Panc1 (cell line): ENCODE measurements at regions not wholly inside any gene's neighbourhood (a gene's known extent, or its start where the extent isn't known, plus 50 kb on each side); places are given as distances from the start of the nearest gene placed in this dataset.

Experiments used
- ATAC-seq: fragments of 200-7000 bp; cut with Tn5 transposase; 2 replicates; pipeline ENCODE4 v1.9.1; 2020; ENCODE audit warnings: mild to moderate bottlenecking, moderate library complexity
- BruUV-seq: library from RNA; stranded (reverse); fragments of 400-500 nt; replicated peaks from 2 replicates; lab custom pipeline; 2021; lab: Mats Ljungman, UMichigan
- CTCF ChIA-PET: fragments of 300-600 bp; sonication (Branson Sonifier 250); formaldehyde crosslinking; loops from one replicate; lab custom pipeline; 2022; ENCODE audit warnings: antibody characterized with exemption; lab: Charles Lee
- POLR2A ChIA-PET: fragments of 300-600 bp; sonication (Branson Sonifier 250); formaldehyde crosslinking; loops from one replicate; lab custom pipeline; 2022; ENCODE audit warnings: antibody characterized with exemption; lab: Charles Lee
- DNase-seq: peaks from one replicate; pipeline ENCODE4 v3.0.0-alpha.2; 2010; ENCODE audit warnings: low read depth, low spot score
- H3K27ac ChIP-seq: 2 replicates; pipeline ENCODE4 v1.5.1; 2011; ENCODE audit warnings: mild to moderate bottlenecking, low read length, inconsistent platforms
- H3K27me3 ChIP-seq: fragments of 200-500 bp; sonication (Bioruptor generic); 2 replicates; pipeline ENCODE4 v1.6.0; 2014; ENCODE audit warnings: low read length, inconsistent platforms; ENCODE audit not compliant: control insufficient read depth, insufficient read depth
- H3K36me3 ChIP-seq: fragments of 200-500 bp; sonication (Bioruptor generic); 2 replicates; pipeline ENCODE4 v1.5.1; 2014; ENCODE audit warnings: inconsistent platforms, mild to moderate bottlenecking, low read length, moderate library complexity; ENCODE audit not compliant: control insufficient read depth, insufficient read depth
- H3K4me1 ChIP-seq: 2 replicates; pipeline ENCODE4 v1.5.1; 2011; ENCODE audit warnings: inconsistent platforms, mild to moderate bottlenecking, low read length, moderate library complexity; ENCODE audit not compliant: control insufficient read depth, insufficient read depth
- H3K4me3 ChIP-seq, 2 experiments: 2 replicates each; pipeline ENCODE4 v1.5.1; 2011 to 2012; ENCODE audit warnings: low read depth in 2 of 2, low read length in 2 of 2, mild to moderate bottlenecking in 2 of 2, inconsistent platforms in 1 of 2, moderate library complexity in 1 of 2
- H3K9me3 ChIP-seq: fragments of 200-500 bp; sonication (Bioruptor generic); 2 replicates; pipeline ENCODE4 v1.5.1; 2014; ENCODE audit warnings: low read depth, mild to moderate bottlenecking, inconsistent platforms, low read length, moderate library complexity; ENCODE audit not compliant: control insufficient read depth, insufficient read depth
- POLR2AphosphoS5 ChIP-seq: IDR thresholded peaks from 2 replicates; pipeline ENCODE4 v1.6.1; 2012; ENCODE audit warnings: mild to moderate bottlenecking, low read depth, low read length, moderate library complexity
- REST ChIP-seq, 2 experiments: IDR thresholded peaks; 2 replicates each; pipeline ENCODE4 v1.6.1; 2011 to 2012; ENCODE audit warnings: low read depth in 2 of 2, control low read depth in 1 of 2, low read length in 1 of 2, mild to moderate bottlenecking in 1 of 2, moderate library complexity in 1 of 2; ENCODE audit not compliant: insufficient read depth in 1 of 2
- SIN3A ChIP-seq: IDR thresholded peaks from 2 replicates; pipeline ENCODE4 v1.6.1; 2012; ENCODE audit warnings: low read depth, mild to moderate bottlenecking, low read length, moderate library complexity, borderline replicate concordance; ENCODE audit not compliant: insufficient read depth
- TCF7L2 ChIP-seq: IDR thresholded peaks from 2 replicates; pipeline ENCODE4 v1.6.1; 2011; ENCODE audit warnings: mild to moderate bottlenecking, low read depth, low read length, inconsistent platforms
- in situ Hi-C: cut with HindIII; loops from 2 replicates; pipeline ENCODE4 v1.10.0; 2016; ENCODE audit warnings: low sequenced_read_pairs, low pct_unique_long_range_greater_than_20kb
- intact Hi-C: fragments of 100-400 bp; cut with micrococcal nuclease; formaldehyde crosslinking; loops from one replicate; pipeline ENCODE4 v1.10.0; 2022; ENCODE audit not compliant: unreplicated experiment
- TF ChIP-seq, protein P1 (sequence below): fragments of 450-650 bp; IDR thresholded peaks from 2 replicates; pipeline ENCODE4 v1.5.1; 2017; ENCODE audit warnings: mild to moderate bottlenecking

- Histone ChIP-seq H3K27ac (no peak overlapping the region), H3K4me3 (no peak overlapping the region), H3K9me3 (no peaks in the 10 kb centered on the region), H3K4me1 (no peaks in the 10 kb centered on the region), H3K36me3 (no peaks in the 10 kb centered on the region), H3K27me3 (no peaks in the 10 kb centered on the region)
- DNase-seq: no peak
- intact Hi-C loops: no loop called here
- ChIA-PET CTCF (no interaction called here), POLR2A (no interaction called here)
- ATAC-seq: no peak
- in situ Hi-C loops: no loop called here
- TF ChIP-seq, protein P1, sequence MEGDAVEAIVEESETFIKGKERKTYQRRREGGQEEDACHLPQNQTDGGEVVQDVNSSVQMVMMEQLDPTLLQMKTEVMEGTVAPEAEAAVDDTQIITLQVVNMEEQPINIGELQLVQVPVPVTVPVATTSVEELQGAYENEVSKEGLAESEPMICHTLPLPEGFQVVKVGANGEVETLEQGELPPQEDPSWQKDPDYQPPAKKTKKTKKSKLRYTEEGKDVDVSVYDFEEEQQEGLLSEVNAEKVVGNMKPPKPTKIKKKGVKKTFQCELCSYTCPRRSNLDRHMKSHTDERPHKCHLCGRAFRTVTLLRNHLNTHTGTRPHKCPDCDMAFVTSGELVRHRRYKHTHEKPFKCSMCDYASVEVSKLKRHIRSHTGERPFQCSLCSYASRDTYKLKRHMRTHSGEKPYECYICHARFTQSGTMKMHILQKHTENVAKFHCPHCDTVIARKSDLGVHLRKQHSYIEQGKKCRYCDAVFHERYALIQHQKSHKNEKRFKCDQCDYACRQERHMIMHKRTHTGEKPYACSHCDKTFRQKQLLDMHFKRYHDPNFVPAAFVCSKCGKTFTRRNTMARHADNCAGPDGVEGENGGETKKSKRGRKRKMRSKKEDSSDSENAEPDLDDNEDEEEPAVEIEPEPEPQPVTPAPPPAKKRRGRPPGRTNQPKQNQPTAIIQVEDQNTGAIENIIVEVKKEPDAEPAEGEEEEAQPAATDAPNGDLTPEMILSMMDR: no peak
- TF ChIP-seq SIN3A (no peak), POLR2AphosphoS5 (no peak), TCF7L2 (no peak), REST (IDR thresholded peaks at IDR 0.05; ENCODE audit: insufficient read depth in 1 of 2, low read depth in 2 of 2, low read length in 1 of 2) (no peak)
- BruUV-seq: no TSS peak
Measured at GRCh38 chr16:52353249-52353648, 193.7 kb downstream of the TOX3 start.

GRCh38 chr16:52351451-52351850 is 195.5 kb downstream of the TOX3 start:
- intact Hi-C loops (no loop called here), in situ Hi-C loops (no loop called here)
- Histone ChIP-seq H3K27me3 (no peaks in the 10 kb centered on the region), H3K27ac (no peak overlapping the region), H3K9me3 (no peaks in the 10 kb centered on the region), H3K4me3 (no peak overlapping the region), H3K36me3 (no peaks in the 10 kb centered on the region), H3K4me1 (no peaks in the 10 kb centered on the region)
- BruUV-seq: no TSS peak
- TF ChIP-seq SIN3A (no peak), POLR2AphosphoS5 (no peak), TCF7L2 (no peak), REST (IDR thresholded peaks at IDR 0.05; ENCODE audit: insufficient read depth in 1 of 2, low read depth in 2 of 2, low read length in 1 of 2) (no peak)
- TF ChIP-seq, protein P1: no peak
- CTCF ChIA-PET: no interaction called here
- POLR2A ChIA-PET: no interaction called here
- ATAC-seq (no peak), DNase-seq (no peak)
